SK-N-SH (cell line): ENCODE measurements at regions not wholly inside any gene's neighbourhood (a gene's known extent, or its start where the extent isn't known, plus 50 kb on each side); places are given as distances from the start of the nearest gene placed in this dataset.

Source experiments
- CTCF ChIA-PET: fragments of 300-600, 350-600 bp; formaldehyde crosslinking; extraction: SDS; loops from one replicate; lab custom pipeline; 2021; lab: Yijun Ruan, JAX
- POLR2A ChIA-PET: fragments of 350-600 bp; sonication (Branson Sonifier 250); formaldehyde crosslinking; extraction: SDS; loops from one replicate; lab custom pipeline; 2020; ENCODE audit warnings: antibody characterized with exemption, inconsistent platforms; lab: Yijun Ruan, JAX
- DNase-seq: peaks from one replicate; pipeline ENCODE4 v3.0.0; 2012
- H2AFZ ChIP-seq: fragments of 200-600 bp; sonication (generic); 2 replicates; pipeline ENCODE4 v1.8.1; 2016; ENCODE audit warnings: antibody characterized with exemption, mild to moderate bottlenecking, low read depth
- H3F3A ChIP-seq: fragments of 200-600 bp; sonication (generic); replicated peaks from 2 replicates; pipeline ENCODE3; 2016; ENCODE audit warnings: antibody characterized with exemption, mild to moderate bottlenecking; ENCODE audit not compliant: insufficient read depth
- H3K27ac ChIP-seq, 2 experiments: fragments of 200-500 bp in 1 of 2; fragments of 200-600 bp in 1 of 2; sonication (Bioruptor generic) in 1 of 2; sonication (generic), shearing (Covaris generic) in 1 of 2; 2 replicates each; pipeline versions ENCODE4 v1.5.1 to v1.6.1; 2014 to 2016; ENCODE audit warnings: low read depth in 2 of 2, inconsistent platforms in 1 of 2, low read length in 1 of 2, mild to moderate bottlenecking in 1 of 2, mixed read lengths in 1 of 2
- H3K27me3 ChIP-seq: fragments of 200-600 bp; sonication (generic), shearing (Covaris generic); 2 replicates; pipeline ENCODE4 v1.6.1; 2016; ENCODE audit warnings: mixed run types; ENCODE audit not compliant: insufficient read depth
- H3K36me3 ChIP-seq, 2 experiments: fragments of 200-500 bp in 1 of 2; fragments of 200-600 bp in 1 of 2; sonication (Bioruptor generic) in 1 of 2; sonication (generic) in 1 of 2; replicated peaks in 1 of 2; 2 replicates each; pipeline versions ENCODE3 to v1.5.1; 2014 to 2016; ENCODE audit warnings: low read length in 1 of 2, mild to moderate bottlenecking in 1 of 2; ENCODE audit not compliant: insufficient read depth in 2 of 2, control insufficient read depth in 1 of 2
- H3K4me1 ChIP-seq, 2 experiments: fragments of 200-500 bp in 1 of 2; fragments of 200-600 bp in 1 of 2; sonication (Bioruptor generic) in 1 of 2; sonication (generic), shearing (Covaris generic) in 1 of 2; 2 replicates each; pipeline versions ENCODE4 v1.5.1 to v1.6.1; 2014 to 2016; ENCODE audit warnings: low read depth in 1 of 2, low read length in 1 of 2, mixed run types in 1 of 2; ENCODE audit not compliant: insufficient read depth in 2 of 2, control insufficient read depth in 1 of 2
- H3K4me2 ChIP-seq: fragments of 200-600 bp; sonication (generic), shearing (Covaris generic); 2 replicates; pipeline ENCODE4 v1.6.1; 2017; ENCODE audit warnings: mixed run types
- H3K4me3 ChIP-seq, 2 experiments: fragments of 200-500 bp in 1 of 2; fragments of 200-600 bp in 1 of 2; sonication (Bioruptor generic) in 1 of 2; sonication (generic), shearing (Covaris generic) in 1 of 2; 2 replicates each; pipeline versions ENCODE4 v1.5.1 to v1.8.1; 2014 to 2016; ENCODE audit warnings: low read depth in 2 of 2, inconsistent platforms in 1 of 2, low read length in 1 of 2, mild to moderate bottlenecking in 1 of 2, mixed read lengths in 1 of 2, moderate library complexity in 1 of 2
- H3K79me2 ChIP-seq: fragments of 200-600 bp; sonication (generic); 2 replicates; pipeline ENCODE4 v1.8.1; 2017; ENCODE audit warnings: mild to moderate bottlenecking; ENCODE audit not compliant: insufficient read depth
- H3K9ac ChIP-seq: fragments of 200-600 bp; sonication (generic); 2 replicates; pipeline ENCODE4 v1.6.1; 2017; ENCODE audit warnings: mixed run types
- H3K9me2 ChIP-seq: fragments of 200-600 bp; sonication (generic); 2 replicates; pipeline ENCODE4 v1.6.1; 2017; ENCODE audit warnings: mixed run types
- H3K9me3 ChIP-seq: fragments of 200-600 bp; sonication (generic); 2 replicates; pipeline ENCODE4 v1.6.1; 2017; ENCODE audit warnings: mixed run types, mild to moderate bottlenecking, moderate library complexity
- H4K20me1 ChIP-seq: fragments of 200-600 bp; sonication (generic); 2 replicates; pipeline ENCODE4 v1.6.1; 2017; ENCODE audit warnings: mild to moderate bottlenecking, mixed run types; ENCODE audit not compliant: insufficient read depth
- ELF1 ChIP-seq: IDR thresholded peaks from 2 replicates; pipeline ENCODE4 v1.4.0; 2012
- EP300 ChIP-seq, 2 experiments: IDR thresholded peaks; 2 replicates each; pipeline versions ENCODE4 v1.4.0 to v1.6.1; 2012; ENCODE audit warnings: borderline replicate concordance in 1 of 2, low read depth in 1 of 2, low read length in 1 of 2
- FOXJ3 ChIP-seq: sonication (generic); formaldehyde crosslinking; IDR thresholded peaks from 2 replicates; pipeline ENCODE4 v1.5.1; 2020; ENCODE audit warnings: mild to moderate bottlenecking, missing genetic modification reagents
- GATA2 ChIP-seq: sonication (generic); formaldehyde crosslinking; IDR thresholded peaks from 2 replicates; pipeline ENCODE4 v1.5.0; 2020; ENCODE audit warnings: mild to moderate bottlenecking, missing genetic modification reagents
- IRF3 ChIP-seq: fragments of 150-350 bp; IDR thresholded peaks from 2 replicates; pipeline ENCODE4 v1.6.1; 2016; ENCODE audit warnings: mild to moderate bottlenecking, low read depth, low read length
- JUND ChIP-seq: IDR thresholded peaks from 2 replicates; pipeline ENCODE4 v1.4.0; 2012
- MEF2A ChIP-seq: IDR thresholded peaks from 2 replicates; pipeline ENCODE4 v1.4.0; 2012; ENCODE audit warnings: low read depth, borderline replicate concordance
- MXI1 ChIP-seq: IDR thresholded peaks from 2 replicates; pipeline ENCODE4 v1.6.1; 2012; ENCODE audit warnings: mild to moderate bottlenecking, low read depth, low read length, improper control_type of control experiment
- NFIC ChIP-seq: IDR thresholded peaks from 2 replicates; pipeline ENCODE4 v1.4.0; 2012; ENCODE audit warnings: borderline replicate concordance
- NRF1 ChIP-seq: IDR thresholded peaks from 2 replicates; pipeline ENCODE4 v1.6.1; 2012; ENCODE audit warnings: low read depth, mild to moderate bottlenecking, low read length
- PBX3 ChIP-seq: IDR thresholded peaks from 2 replicates; pipeline ENCODE4; 2012
- RFX5 ChIP-seq: IDR thresholded peaks from 2 replicates; pipeline ENCODE4 v1.6.1; 2012; ENCODE audit warnings: mild to moderate bottlenecking, improper control_type of control experiment, low read length
- TEAD4 ChIP-seq: IDR thresholded peaks from 2 replicates; pipeline ENCODE4 v1.4.0; 2012; ENCODE audit warnings: mild to moderate bottlenecking, borderline replicate concordance; ENCODE audit not compliant: insufficient read depth
- USF1 ChIP-seq: IDR thresholded peaks from 2 replicates; pipeline ENCODE4 v1.4.0; 2012; ENCODE audit warnings: low read depth, borderline replicate concordance
- WGBS: methylation state at CpG from one replicate; pipeline ENCODE4 v1.1.6; 2017; ENCODE audit warnings: low lambda C conversion rate; 5-methylcytosine and 5-hydroxymethylcytosine counted together
- TF ChIP-seq, protein P1 (sequence below): IDR thresholded peaks from 2 replicates; pipeline ENCODE4 v1.4.0; 2012; ENCODE audit warnings: low read depth, borderline replicate concordance
- TF ChIP-seq, protein P2 (sequence below): fragments of 200-600 bp; sonication (generic); IDR thresholded peaks from 2 replicates; pipeline ENCODE4 v1.6.1; 2017; ENCODE audit warnings: antibody characterized with exemption, mild to moderate bottlenecking, moderate library complexity

GRCh38 chrX:46375831-46376230 is 169.4 kb downstream of the ZNF674 start (continued):
- TF ChIP-seq PBX3 (no peak), FOXJ3 (CRISPR knock-in tag) (no peak), TEAD4 (no peak)
- TF ChIP-seq, protein P1, sequence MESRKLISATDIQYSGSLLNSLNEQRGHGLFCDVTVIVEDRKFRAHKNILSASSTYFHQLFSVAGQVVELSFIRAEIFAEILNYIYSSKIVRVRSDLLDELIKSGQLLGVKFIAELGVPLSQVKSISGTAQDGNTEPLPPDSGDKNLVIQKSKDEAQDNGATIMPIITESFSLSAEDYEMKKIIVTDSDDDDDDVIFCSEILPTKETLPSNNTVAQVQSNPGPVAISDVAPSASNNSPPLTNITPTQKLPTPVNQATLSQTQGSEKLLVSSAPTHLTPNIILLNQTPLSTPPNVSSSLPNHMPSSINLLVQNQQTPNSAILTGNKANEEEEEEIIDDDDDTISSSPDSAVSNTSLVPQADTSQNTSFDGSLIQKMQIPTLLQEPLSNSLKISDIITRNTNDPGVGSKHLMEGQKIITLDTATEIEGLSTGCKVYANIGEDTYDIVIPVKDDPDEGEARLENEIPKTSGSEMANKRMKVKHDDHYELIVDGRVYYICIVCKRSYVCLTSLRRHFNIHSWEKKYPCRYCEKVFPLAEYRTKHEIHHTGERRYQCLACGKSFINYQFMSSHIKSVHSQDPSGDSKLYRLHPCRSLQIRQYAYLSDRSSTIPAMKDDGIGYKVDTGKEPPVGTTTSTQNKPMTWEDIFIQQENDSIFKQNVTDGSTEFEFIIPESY = no peak

DNA sequence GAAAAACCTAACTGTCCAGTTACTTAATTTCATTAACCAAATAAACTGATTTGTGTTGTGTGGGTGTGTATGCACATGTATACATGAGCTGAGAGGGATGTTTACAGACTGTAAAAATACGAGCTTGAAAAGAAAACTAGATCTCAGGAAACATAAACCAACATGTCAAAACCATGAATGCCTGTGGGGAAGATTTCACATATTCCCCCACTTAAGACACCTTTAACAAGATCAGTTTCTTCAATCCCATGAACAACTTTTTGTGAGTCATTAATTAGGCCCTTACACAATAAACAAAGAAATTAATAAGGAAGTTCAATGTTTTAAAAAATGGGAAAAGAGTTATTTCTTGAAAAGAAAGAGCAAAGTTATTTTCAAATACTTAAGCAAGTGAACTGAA is 170.8 kb downstream of the ZNF674 start:
- H3K9ac ChIP-seq = no peak overlapping the region
- no peak overlapping the region for H3K27ac ChIP-seq
- peaks cover 0 to 10% of the 10 kb centered on the region in 2 experiments; a peak in 1 of 4 replicates for H3K4me1 ChIP-seq
- WGBS = 33% methylated on average over 1 of the region's 1 CpG
- no peak for TF ChIP-seq RFX5
- TF ChIP-seq PBX3 = no peak
- TF ChIP-seq, protein P1 = no peak
- TF ChIP-seq MEF2A = no peak
- TF ChIP-seq JUND = no peak
- no peak for TF ChIP-seq USF1
- TF ChIP-seq MXI1 = no peak
- no peak for TF ChIP-seq GATA2
- no peak for TF ChIP-seq FOXJ3 (CRISPR knock-in tag)
- no peak for TF ChIP-seq IRF3
- TF ChIP-seq NFIC = no peak
- TF ChIP-seq EP300 (IDR thresholded peaks at IDR 0.05; ENCODE audit: borderline replicate concordance in 1 of 2, low read depth in 1 of 2, low read length in 1 of 2) = no peak
- TF ChIP-seq, protein P2, sequence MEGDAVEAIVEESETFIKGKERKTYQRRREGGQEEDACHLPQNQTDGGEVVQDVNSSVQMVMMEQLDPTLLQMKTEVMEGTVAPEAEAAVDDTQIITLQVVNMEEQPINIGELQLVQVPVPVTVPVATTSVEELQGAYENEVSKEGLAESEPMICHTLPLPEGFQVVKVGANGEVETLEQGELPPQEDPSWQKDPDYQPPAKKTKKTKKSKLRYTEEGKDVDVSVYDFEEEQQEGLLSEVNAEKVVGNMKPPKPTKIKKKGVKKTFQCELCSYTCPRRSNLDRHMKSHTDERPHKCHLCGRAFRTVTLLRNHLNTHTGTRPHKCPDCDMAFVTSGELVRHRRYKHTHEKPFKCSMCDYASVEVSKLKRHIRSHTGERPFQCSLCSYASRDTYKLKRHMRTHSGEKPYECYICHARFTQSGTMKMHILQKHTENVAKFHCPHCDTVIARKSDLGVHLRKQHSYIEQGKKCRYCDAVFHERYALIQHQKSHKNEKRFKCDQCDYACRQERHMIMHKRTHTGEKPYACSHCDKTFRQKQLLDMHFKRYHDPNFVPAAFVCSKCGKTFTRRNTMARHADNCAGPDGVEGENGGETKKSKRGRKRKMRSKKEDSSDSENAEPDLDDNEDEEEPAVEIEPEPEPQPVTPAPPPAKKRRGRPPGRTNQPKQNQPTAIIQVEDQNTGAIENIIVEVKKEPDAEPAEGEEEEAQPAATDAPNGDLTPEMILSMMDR = no peak
- no peak for TF ChIP-seq ELF1
- no peak for TF ChIP-seq NRF1
- H3K27me3 ChIP-seq = 0 out of 2 replicates have a peak, but pooled peaks cover 4% of the 10 kb centered on the region
- no peak overlapping the region for H3K4me2 ChIP-seq
- no peaks in the 10 kb centered on the region for H3K36me3 ChIP-seq
- ChIA-PET CTCF (no interaction called here), POLR2A (no interaction called here)
- H2AFZ ChIP-seq = no peak overlapping the region
- no peaks in the 10 kb centered on the region for H3K9me2 ChIP-seq
- no peak overlapping the region for H3K4me3 ChIP-seq
- H3K79me2 ChIP-seq = no peaks in the 10 kb centered on the region
- no peak for DNase-seq
- no peaks in the 10 kb centered on the region for H3K9me3 ChIP-seq
- H4K20me1 ChIP-seq = no peaks in the 10 kb centered on the region
- no peaks in the 10 kb centered on the region for H3F3A ChIP-seq
